ENCODE measurements at regions not wholly inside any gene's neighbourhood (a gene's known extent, or its start where the extent isn't known, plus 50 kb on each side); places are given as distances from the start of the nearest gene placed in this dataset.

GRCh38 chr6:26276841-26277648, 88.0 kb upstream of the BTN3A2 start:
- TF ChIP-seq CTCF (conservative IDR thresholded peaks at IDR 0.05) (no peak), EZH2 (IDR thresholded peaks at IDR 0.05; ENCODE audit: low read depth) (no peak)
